HG03025 (cell line): ENCODE measurements at regions not wholly inside any gene's neighbourhood (a gene's known extent, or its start where the extent isn't known, plus 50 kb on each side); places are given as distances from the start of the nearest gene placed in this dataset.

Experiments used
- ATAC-seq: cut with Tn5 transposase; IDR thresholded peaks from one replicate; pipeline ENCODE4 v1.9.1; 2021; ENCODE audit warnings: mild to moderate bottlenecking, moderate library complexity; ENCODE audit not compliant: unreplicated experiment, low FRiP score

GRCh38 chr10:78781251-78781913, 287.4 kb upstream of the ZMIZ1 start:
- no peak for ATAC-seq

GRCh38 chr10:78781991-78782390, 286.8 kb upstream of the ZMIZ1 start:
- ATAC-seq, result no peak

- no peak for ATAC-seq
These were observed 286.3 kb upstream of the ZMIZ1 start for GRCh38 chr10:78782441-78782840.

GRCh38 chr10:78783753-78784152, 285.0 kb upstream of the ZMIZ1 start:
- no peak for ATAC-seq

GRCh38 chr10:78784546-78784945, 284.2 kb upstream of the ZMIZ1 start:
- no peak for ATAC-seq

- ATAC-seq, result no peak
These were observed 283.7 kb upstream of the ZMIZ1 start for GRCh38 chr10:78785066-78785465.

- no peak for ATAC-seq
These were observed 282.8 kb upstream of the ZMIZ1 start for GRCh38 chr10:78785991-78786390.

GRCh38 chr10:78787125-78787524, 281.6 kb upstream of the ZMIZ1 start:
- no peak for ATAC-seq

GRCh38 chr10:78794736-78795455, 273.9 kb upstream of the ZMIZ1 start:
- no peak for ATAC-seq

GRCh38 chr10:78798976-78799730, 269.6 kb upstream of the ZMIZ1 start:
- no peak for ATAC-seq

- ATAC-seq, result no peak
These were observed 268.8 kb upstream of the ZMIZ1 start for GRCh38 chr10:78800006-78800405.

- ATAC-seq, result no peak
These were observed 268.0 kb upstream of the ZMIZ1 start for GRCh38 chr10:78800535-78801320.

- no peak for ATAC-seq
These were observed 266.3 kb upstream of the ZMIZ1 start for GRCh38 chr10:78802431-78802830.

GRCh38 chr10:78802866-78803265, 265.9 kb upstream of the ZMIZ1 start:
- no peak for ATAC-seq

- ATAC-seq, result no peak
These were observed 265.1 kb upstream of the ZMIZ1 start for GRCh38 chr10:78803710-78804109.

- ATAC-seq, result no peak
These were observed 264.2 kb upstream of the ZMIZ1 start for GRCh38 chr10:78804411-78805032.

GRCh38 chr10:78805176-78805575, 263.6 kb upstream of the ZMIZ1 start:
- ATAC-seq, result no peak

GRCh38 chr10:78806681-78807221, 262.0 kb upstream of the ZMIZ1 start:
- ATAC-seq, result no peak

- ATAC-seq, result no peak
These were observed 261.1 kb upstream of the ZMIZ1 start for GRCh38 chr10:78807504-78808203.
